ENCODE measurements at regions not wholly inside any gene's neighbourhood (a gene's known extent, or its start where the extent isn't known, plus 50 kb on each side); places are given as distances from the start of the nearest gene placed in this dataset.

DNA sequence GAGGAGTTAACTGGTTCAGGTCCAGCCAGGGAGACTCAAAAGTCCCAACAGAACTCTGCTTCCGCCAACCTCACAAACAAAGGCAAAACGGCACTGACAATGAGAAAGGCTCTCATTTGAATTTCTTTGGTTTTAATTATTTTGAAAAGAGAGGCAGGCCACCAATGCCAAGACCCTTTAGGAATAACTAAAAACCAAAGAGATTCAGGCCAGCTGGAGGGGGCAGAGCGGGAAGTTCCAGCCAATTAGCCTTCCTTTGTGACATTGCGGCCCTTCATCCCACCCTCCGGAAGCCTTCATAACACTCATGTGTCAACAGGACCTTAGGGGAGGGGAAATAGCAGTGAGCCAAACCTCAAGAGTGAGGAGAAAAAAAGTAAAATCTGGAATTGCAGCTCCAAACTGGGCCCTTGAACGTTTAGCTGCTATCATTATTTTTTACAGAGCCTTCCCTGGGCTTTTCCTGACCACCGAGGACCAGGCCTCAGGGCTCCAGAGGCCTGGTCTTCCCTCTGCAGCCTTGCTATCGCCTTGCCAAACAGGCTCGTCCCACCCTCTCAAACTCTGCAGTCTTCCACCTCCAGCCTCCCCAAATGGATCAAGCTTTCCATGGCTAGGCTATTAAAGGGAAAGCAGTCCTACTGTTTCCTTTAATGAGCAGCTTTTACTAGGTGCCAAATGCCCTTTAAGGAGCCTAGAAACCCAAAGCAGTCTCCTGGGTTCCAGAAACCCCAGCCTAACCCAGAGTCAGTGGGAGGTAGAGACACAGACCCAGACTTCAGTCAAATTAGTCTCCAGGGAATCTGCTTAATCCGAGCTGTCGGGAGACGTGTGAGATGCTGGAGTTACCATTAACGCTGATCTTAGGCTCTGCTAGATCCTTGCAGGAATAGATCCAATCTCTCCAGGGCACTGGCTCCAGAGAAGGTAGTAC, 114.2 kb downstream of the CCDC34 start:
- FAIRE-seq (no peak), DNase-seq (ENCODE audit: insufficient read length, low spot score) (no peak)
- TF ChIP-seq PAX5 (IDR thresholded peaks at IDR 0.05; ENCODE audit: insufficient read depth, low read length, severe bottlenecking) (no peak), POLR2A (IDR thresholded peaks at IDR 0.05; ENCODE audit: low read depth, low read length) (no peak)

DNA sequence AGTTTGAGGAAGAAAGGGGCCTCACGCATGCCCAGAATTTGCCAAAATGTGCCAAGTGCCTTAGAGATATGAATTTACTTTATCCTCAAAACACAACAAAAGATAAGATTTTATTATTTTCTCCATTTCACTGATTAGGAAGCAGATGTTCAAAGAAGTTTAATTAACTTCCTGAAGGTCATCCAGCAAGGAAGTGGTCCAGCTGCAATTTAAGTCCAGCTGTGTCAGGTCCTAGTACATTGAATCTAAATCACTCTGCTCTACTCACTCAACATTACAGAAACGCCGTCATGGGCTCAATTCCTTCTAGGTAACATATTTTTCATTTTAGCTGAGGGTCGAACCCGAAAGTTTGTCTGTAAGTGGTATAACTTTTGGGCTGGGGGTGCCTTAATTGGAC, 115.4 kb downstream of the CCDC34 start:
- no peak for DNase-seq (ENCODE audit: insufficient read length, low spot score)
- no peak for FAIRE-seq
- no peak for TF ChIP-seq PAX5 (IDR thresholded peaks at IDR 0.05; ENCODE audit: insufficient read depth, low read length, severe bottlenecking)
- TF ChIP-seq POLR2AphosphoS5 (IDR thresholded peaks at IDR 0.05; ENCODE audit: low read depth, low read length) = no peak
- no peak for TF ChIP-seq POU2F2 (IDR thresholded peaks at IDR 0.05; ENCODE audit: low read depth, low read length)
- TF ChIP-seq SPI1 (IDR thresholded peaks at IDR 0.05; ENCODE audit: low read depth, low read length) = no peak
- TF ChIP-seq POLR2A (IDR thresholded peaks at IDR 0.05; ENCODE audit: low read depth, low read length) = no peak
- no peak for TF ChIP-seq TAF1 (IDR thresholded peaks at IDR 0.05; ENCODE audit: low read depth, low read length)

DNA sequence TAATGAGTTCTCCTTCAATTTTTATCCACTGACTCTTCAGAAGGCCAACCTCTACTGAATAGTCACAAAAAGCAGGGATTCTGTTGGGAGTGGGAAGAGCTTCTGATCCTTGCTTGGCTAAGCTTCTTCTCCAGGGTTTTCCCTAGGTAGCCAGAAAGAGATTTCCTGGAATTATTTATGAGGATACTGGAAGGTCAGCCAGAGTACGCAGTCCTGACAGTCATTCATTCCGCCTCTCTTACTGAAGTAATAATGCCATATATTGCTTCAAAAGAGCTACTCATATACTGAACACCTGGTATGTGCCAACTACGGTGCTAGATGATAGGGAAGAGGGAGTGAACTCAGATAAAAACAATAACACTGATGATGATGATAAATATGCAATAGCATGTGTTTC, 116.1 kb downstream of the CCDC34 start:
- FAIRE-seq (no peak), DNase-seq (ENCODE audit: insufficient read length, low spot score) (no peak)
- TF ChIP-seq POU2F2 (IDR thresholded peaks at IDR 0.05; ENCODE audit: low read depth, low read length) (no peak), POLR2AphosphoS5 (IDR thresholded peaks at IDR 0.05; ENCODE audit: low read depth, low read length) (no peak), SPI1 (IDR thresholded peaks at IDR 0.05; ENCODE audit: low read depth, low read length) (no peak), PAX5 (IDR thresholded peaks at IDR 0.05; ENCODE audit: insufficient read depth, low read length, severe bottlenecking) (no peak), TAF1 (IDR thresholded peaks at IDR 0.05; ENCODE audit: low read depth, low read length) (no peak), POLR2A (IDR thresholded peaks at IDR 0.05; ENCODE audit: low read depth, low read length) (no peak)

DNA sequence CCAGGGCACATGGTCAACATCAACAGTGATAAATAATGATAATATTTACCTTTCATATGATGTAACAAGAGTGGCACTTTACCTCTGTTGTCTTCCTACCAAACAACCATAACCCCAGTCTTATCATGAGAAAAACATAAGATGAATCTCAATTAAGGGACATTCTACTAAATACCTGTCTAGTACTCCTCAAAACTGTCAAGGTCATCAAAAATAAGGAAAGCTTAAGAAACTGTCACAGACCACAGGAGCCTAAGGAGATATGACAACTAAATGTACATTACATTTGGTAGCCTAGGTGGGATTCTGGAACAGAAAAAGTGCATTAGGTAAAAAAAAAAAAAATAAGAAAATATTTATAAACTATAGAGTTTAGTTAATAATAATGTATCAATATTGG, 118.1 kb downstream of the CCDC34 start:
- no peak for TF ChIP-seq POU2F2 (IDR thresholded peaks at IDR 0.05; ENCODE audit: low read depth, low read length)
- no peak for TF ChIP-seq POLR2A (IDR thresholded peaks at IDR 0.05; ENCODE audit: low read depth, low read length)
- TF ChIP-seq PAX5 (IDR thresholded peaks at IDR 0.05; ENCODE audit: insufficient read depth, low read length, severe bottlenecking) = no peak
- no peak for TF ChIP-seq SPI1 (IDR thresholded peaks at IDR 0.05; ENCODE audit: low read depth, low read length)
- TF ChIP-seq POLR2AphosphoS5 (IDR thresholded peaks at IDR 0.05; ENCODE audit: low read depth, low read length) = no peak
- no peak for TF ChIP-seq TAF1 (IDR thresholded peaks at IDR 0.05; ENCODE audit: low read depth, low read length)
- FAIRE-seq (no peak), DNase-seq (ENCODE audit: insufficient read length, low spot score) (no peak)

DNA sequence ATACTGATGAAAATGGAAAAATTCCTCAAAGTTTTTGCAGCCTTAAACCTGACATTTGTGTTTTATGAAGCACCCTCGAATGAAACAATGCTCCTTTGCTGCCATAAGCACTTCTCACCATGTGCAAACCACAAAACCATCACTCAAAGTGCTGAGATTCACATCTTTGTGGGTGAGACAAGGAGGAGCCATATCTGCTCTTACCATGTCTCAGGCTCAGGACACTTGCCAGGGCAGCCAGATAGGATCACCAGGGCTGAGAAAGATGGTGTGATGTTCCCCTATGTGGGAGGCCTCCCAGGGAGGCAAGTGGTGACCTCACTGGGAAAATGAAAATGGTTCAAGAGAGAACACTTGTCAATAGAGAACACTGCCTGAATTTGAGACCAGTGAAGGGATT, 120.4 kb downstream of the CCDC34 start:
- FAIRE-seq = no peak
- no peak for DNase-seq (ENCODE audit: insufficient read length, low spot score)
- TF ChIP-seq POLR2A (IDR thresholded peaks at IDR 0.05; ENCODE audit: low read depth, low read length) (no peak), POU2F2 (IDR thresholded peaks at IDR 0.05; ENCODE audit: low read depth, low read length) (no peak)

DNA sequence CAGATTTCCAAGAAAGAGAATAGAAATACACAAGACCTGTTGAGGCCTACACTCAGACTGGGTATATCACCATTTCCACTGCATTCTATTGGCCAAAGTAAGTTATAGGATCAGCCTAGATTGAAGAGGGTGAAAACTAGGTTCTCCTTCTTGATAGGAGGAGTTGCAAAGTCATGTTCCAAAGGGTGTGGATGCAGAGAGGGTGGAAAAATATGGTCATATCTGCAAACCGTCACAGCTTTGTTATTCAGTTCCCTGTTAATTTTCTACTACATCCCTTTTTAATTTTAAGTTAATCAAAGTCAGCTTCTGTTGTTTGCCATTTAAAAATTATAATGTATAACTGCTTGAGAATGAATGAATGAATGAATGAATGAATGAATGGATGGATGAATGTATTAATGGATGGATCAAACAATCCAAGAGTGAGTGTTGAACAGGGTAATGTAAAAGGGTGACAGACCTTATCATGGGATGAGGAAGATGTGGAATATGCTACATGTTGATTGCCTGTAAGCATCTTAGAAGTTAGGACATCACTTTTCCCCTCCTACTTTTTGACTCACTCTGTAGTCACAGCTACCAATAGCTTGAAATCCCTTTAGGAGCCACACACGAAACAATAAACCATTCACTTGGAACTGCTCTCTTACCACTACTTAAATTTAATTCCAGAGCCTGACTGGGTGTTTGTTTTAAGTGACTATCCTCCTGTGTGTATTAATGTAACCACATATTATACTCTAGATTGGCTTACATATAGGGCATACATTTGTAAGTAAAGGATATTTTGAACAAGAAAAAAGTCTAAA, 121.5 kb downstream of the CCDC34 start:
- DNase-seq (ENCODE audit: insufficient read length, low spot score) = no peak
- TF ChIP-seq POLR2AphosphoS5 (IDR thresholded peaks at IDR 0.05; ENCODE audit: low read depth, low read length) (no peak), POLR2A (IDR thresholded peaks at IDR 0.05; ENCODE audit: low read depth, low read length) (no peak), TAF1 (IDR thresholded peaks at IDR 0.05; ENCODE audit: low read depth, low read length) (no peak), POU2F2 (IDR thresholded peaks at IDR 0.05; ENCODE audit: low read depth, low read length) (no peak), PAX5 (IDR thresholded peaks at IDR 0.05; ENCODE audit: insufficient read depth, low read length, severe bottlenecking) (no peak), SPI1 (IDR thresholded peaks at IDR 0.05; ENCODE audit: low read depth, low read length) (no peak)
- no peak for FAIRE-seq

DNA sequence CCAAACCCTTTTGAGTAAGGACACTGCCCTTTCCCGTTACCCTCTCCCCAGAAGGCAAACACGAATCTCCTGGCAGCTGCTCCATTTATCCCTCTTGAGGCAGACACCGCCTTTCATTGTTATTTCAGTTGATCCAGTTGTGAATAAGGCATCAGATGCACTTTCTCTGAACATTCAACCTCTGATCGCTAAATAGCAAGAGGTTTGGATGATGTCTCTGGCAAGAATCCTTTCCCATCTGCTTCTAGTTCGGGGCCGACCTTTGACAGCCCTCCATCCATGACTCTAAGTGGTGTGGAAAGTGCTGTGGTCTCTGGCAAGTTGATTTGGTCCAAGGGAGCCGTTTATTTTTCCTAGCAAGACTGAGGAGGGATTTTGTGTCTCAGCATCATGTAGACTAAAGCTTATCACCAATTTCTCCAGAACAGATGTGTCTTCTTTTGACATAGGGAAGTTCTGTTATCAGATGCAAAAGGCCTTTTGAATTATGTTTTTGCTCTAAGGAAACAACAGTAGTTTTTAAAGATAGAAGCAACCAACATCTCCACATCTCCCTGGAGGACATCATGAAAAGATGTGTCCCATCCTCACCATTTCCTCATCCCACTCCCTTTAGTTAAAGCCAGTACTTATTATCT, 123.6 kb downstream of the CCDC34 start:
- DNase-seq (ENCODE audit: insufficient read length, low spot score) (no peak), FAIRE-seq (no peak)
- TF ChIP-seq POU2F2 (IDR thresholded peaks at IDR 0.05; ENCODE audit: low read depth, low read length) (no peak), PAX5 (IDR thresholded peaks at IDR 0.05; ENCODE audit: insufficient read depth, low read length, severe bottlenecking) (no peak), TAF1 (IDR thresholded peaks at IDR 0.05; ENCODE audit: low read depth, low read length) (no peak), SPI1 (IDR thresholded peaks at IDR 0.05; ENCODE audit: low read depth, low read length) (no peak), POLR2A (IDR thresholded peaks at IDR 0.05; ENCODE audit: low read depth, low read length) (no peak), POLR2AphosphoS5 (IDR thresholded peaks at IDR 0.05; ENCODE audit: low read depth, low read length) (no peak)

DNA sequence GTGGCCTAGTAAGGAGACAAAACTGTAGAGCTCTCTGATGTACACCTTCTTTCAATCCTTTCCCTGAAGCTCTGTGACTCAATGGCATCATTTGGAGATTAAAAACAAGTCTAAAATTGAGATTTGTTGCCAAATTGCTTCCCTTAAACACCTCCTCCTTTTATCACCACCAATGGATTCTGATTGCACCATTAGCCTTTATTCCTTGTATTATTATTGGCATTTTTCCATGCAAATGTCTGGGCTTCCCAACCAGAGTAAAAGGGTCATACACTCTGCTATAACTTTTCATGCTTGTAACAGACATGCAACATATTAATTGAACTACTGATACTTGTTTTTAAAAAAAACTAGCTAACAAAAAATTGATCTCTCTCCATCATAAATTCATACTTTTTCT, 124.2 kb downstream of the CCDC34 start:
- FAIRE-seq = no peak
- no peak for TF ChIP-seq TAF1 (IDR thresholded peaks at IDR 0.05; ENCODE audit: low read depth, low read length)
- no peak for TF ChIP-seq PAX5 (IDR thresholded peaks at IDR 0.05; ENCODE audit: insufficient read depth, low read length, severe bottlenecking)
- no peak for TF ChIP-seq POLR2AphosphoS5 (IDR thresholded peaks at IDR 0.05; ENCODE audit: low read depth, low read length)
- no peak for TF ChIP-seq POU2F2 (IDR thresholded peaks at IDR 0.05; ENCODE audit: low read depth, low read length)
- no peak for TF ChIP-seq SPI1 (IDR thresholded peaks at IDR 0.05; ENCODE audit: low read depth, low read length)
- TF ChIP-seq POLR2A (IDR thresholded peaks at IDR 0.05; ENCODE audit: low read depth, low read length) = no peak
- no peak for DNase-seq (ENCODE audit: insufficient read length, low spot score)

DNA sequence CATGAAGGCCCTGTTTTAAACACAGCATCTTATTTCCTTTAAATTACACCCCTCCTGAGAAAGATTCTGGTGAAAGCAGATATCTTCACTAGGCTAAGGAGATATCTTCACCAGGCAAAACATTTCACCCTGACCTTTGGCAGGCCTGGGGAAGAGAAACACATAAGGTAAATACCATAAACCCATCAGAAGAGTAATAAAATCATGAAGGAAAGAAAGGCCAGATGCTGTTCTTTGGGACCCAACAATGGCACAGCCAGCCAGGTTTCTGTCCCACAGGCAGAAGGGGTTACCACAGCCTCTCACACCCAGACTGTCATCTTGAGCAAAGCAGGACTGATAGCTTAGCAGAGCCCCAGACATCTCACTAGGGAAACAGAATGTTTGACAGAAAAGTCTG, 125.4 kb downstream of the CCDC34 start:
- TF ChIP-seq POLR2AphosphoS5 (IDR thresholded peaks at IDR 0.05; ENCODE audit: low read depth, low read length) = no peak
- TF ChIP-seq PAX5 (IDR thresholded peaks at IDR 0.05; ENCODE audit: insufficient read depth, low read length, severe bottlenecking) = no peak
- no peak for TF ChIP-seq SPI1 (IDR thresholded peaks at IDR 0.05; ENCODE audit: low read depth, low read length)
- TF ChIP-seq POU2F2 (IDR thresholded peaks at IDR 0.05; ENCODE audit: low read depth, low read length) = no peak
- TF ChIP-seq POLR2A (IDR thresholded peaks at IDR 0.05; ENCODE audit: low read depth, low read length) = no peak
- TF ChIP-seq TAF1 (IDR thresholded peaks at IDR 0.05; ENCODE audit: low read depth, low read length) = no peak
- DNase-seq (ENCODE audit: insufficient read length, low spot score) (no peak), FAIRE-seq (no peak)

Measured in GM12891 (cell line).